PC-3 (cell line): ENCODE measurements at regions not wholly inside any gene's neighbourhood (a gene's known extent, or its start where the extent isn't known, plus 50 kb on each side); places are given as distances from the start of the nearest gene placed in this dataset.
"Not testable (repeated sequence)": the region's sequence is repeated elsewhere in the genome, so short reads cannot be mapped to it uniquely, and the experiment has no call there.

Experiments used
- ATAC-seq: fragments of 200-7000 bp; cut with Tn5 transposase; 2 replicates; pipeline ENCODE4 v1.9.1; 2020; ENCODE audit warnings: mild to moderate bottlenecking, moderate library complexity
- BruUV-seq: library from RNA; stranded (reverse); fragments of 400-500 nt; replicated peaks from 2 replicates; lab custom pipeline; 2021; lab: Mats Ljungman, UMichigan
- CTCF ChIA-PET: fragments of 300-600 bp; sonication (Branson Sonifier 250); formaldehyde crosslinking; loops from one replicate; lab custom pipeline; 2022; ENCODE audit warnings: antibody characterized with exemption; lab: Charles Lee
- POLR2A ChIA-PET: fragments of 300-600 bp; sonication (Branson Sonifier 250); formaldehyde crosslinking; loops from one replicate; lab custom pipeline; 2022; ENCODE audit warnings: antibody characterized with exemption; ENCODE audit not compliant: unreplicated experiment; lab: Charles Lee
- DNase-seq: peaks from one replicate; pipeline ENCODE4 v3.0.0-alpha.2; 2015
- H2AFZ ChIP-seq: fragments of 300-600 bp; sonication (generic); 2 replicates; pipeline ENCODE4 v1.6.0; 2016; ENCODE audit warnings: antibody characterized with exemption, low read length
- H3F3A ChIP-seq: fragments of 300-600 bp; sonication (generic); one replicate; pipeline ENCODE4 v1.6.0; 2017; ENCODE audit warnings: antibody characterized with exemption, low read length, control low read depth, mild to moderate bottlenecking; ENCODE audit not compliant: unreplicated experiment
- H3K27ac ChIP-seq: fragments of 300-600 bp; sonication (generic); 2 replicates; pipeline ENCODE4 v1.5.1; 2016; ENCODE audit warnings: mild to moderate bottlenecking, low read length
- H3K27me3 ChIP-seq: fragments of 300-600 bp; sonication (generic); 2 replicates; pipeline ENCODE4 v1.6.1; 2016; ENCODE audit warnings: low read length, mixed read lengths
- H3K36me3 ChIP-seq: fragments of 300-600 bp; sonication (generic); 2 replicates; pipeline ENCODE4 v1.6.1; 2016; ENCODE audit warnings: low read depth, mixed run types, low read length, mixed read lengths
- H3K4me1 ChIP-seq: fragments of 300-600 bp; sonication (generic); 2 replicates; pipeline ENCODE4 v1.5.1; 2016; ENCODE audit warnings: low read length; ENCODE audit not compliant: insufficient read depth
- H3K4me2 ChIP-seq: fragments of 300-600 bp; sonication (generic); 2 replicates; pipeline ENCODE4 v1.6.0; 2016; ENCODE audit warnings: low read length
- H3K4me3 ChIP-seq: fragments of 300-600 bp; sonication (generic); 2 replicates; pipeline ENCODE4 v1.5.1; 2016; ENCODE audit warnings: mild to moderate bottlenecking, low read length, mixed read lengths
- H3K79me2 ChIP-seq: fragments of 300-600 bp; sonication (generic); 2 replicates; pipeline ENCODE4 v1.6.1; 2017; ENCODE audit warnings: low read length, mixed read lengths
- H3K9ac ChIP-seq: fragments of 300-600 bp; sonication (generic); 2 replicates; pipeline ENCODE4 v1.6.0; 2016; ENCODE audit warnings: mild to moderate bottlenecking, low read length
- H3K9me2 ChIP-seq: fragments of 300-600 bp; sonication (generic); replicated peaks from 2 replicates; pipeline ENCODE4 v1.6.1; 2016; ENCODE audit warnings: mixed run types, low read length, mixed read lengths
- H3K9me3 ChIP-seq: fragments of 300-600 bp; sonication (generic); 2 replicates; pipeline ENCODE4 v1.6.1; 2016; ENCODE audit warnings: low read length, mixed read lengths
- H4K20me1 ChIP-seq: fragments of 300-600 bp; sonication (generic); 2 replicates; pipeline ENCODE4 v1.6.1; 2016; ENCODE audit warnings: low read length, mixed read lengths
- CTCF ChIP-seq: fragments of 300-600 bp; sonication (generic); conservative IDR thresholded peaks from 2 replicates; pipeline ENCODE4 v1.5.1; 2017; ENCODE audit warnings: antibody characterized with exemption, low read depth, mild to moderate bottlenecking, low read length
- EZH2 ChIP-seq: fragments of 300-600 bp; sonication (generic); IDR thresholded peaks from one replicate; pipeline ENCODE4 v1.6.1; 2017; ENCODE audit warnings: antibody characterized with exemption, mild to moderate bottlenecking, low read length; ENCODE audit not compliant: unreplicated experiment
- EZH2phosphoT487 ChIP-seq: fragments of 300-600 bp; sonication (generic); IDR thresholded peaks from 2 replicates; pipeline ENCODE4 v1.6.1; 2018; ENCODE audit warnings: mild to moderate bottlenecking, antibody characterized with exemption, low read length, borderline replicate concordance
- intact Hi-C: fragments of 100-400 bp; cut with micrococcal nuclease; formaldehyde crosslinking; loops from 2 replicates; pipeline ENCODE4 v1.9.0; 2023

GRCh38 chr18:22711192-22711685, 221.9 kb upstream of the RBBP8 start:
- Histone ChIP-seq H3K27me3 (no peaks in the 10 kb centered on the region), H3K79me2 (no peaks in the 10 kb centered on the region), H4K20me1 (no peaks in the 10 kb centered on the region), H3K9ac (peak overlapping the region; percentile 55), H3F3A (no peaks in the 10 kb centered on the region), H3K9me3 (no peaks in the 10 kb centered on the region), H3K9me2 (no peaks in the 10 kb centered on the region), H3K36me3 (no peaks in the 10 kb centered on the region), H2AFZ (peak overlapping the region; percentile 83), H3K4me2 (peak overlapping the region; percentile 87), H3K4me1 (peaks cover 17% of the 10 kb centered on the region), H3K4me3 (peak overlapping the region; percentile 64), H3K27ac (peak overlapping the region; percentile 77)
- no peak for TF ChIP-seq EZH2
- TF ChIP-seq CTCF, result no peak
- TF ChIP-seq EZH2phosphoT487, result no peak
- ATAC-seq, result peak; percentile 93
- no TSS peak for BruUV-seq
- POLR2A ChIA-PET, result no interaction called here
- DNase-seq, result peak; percentile 72
- intact Hi-C loops, result loop anchor here (1.0 kb wide), 1 partner anchor 85 kb away; no protein-coding TSS in a partner anchor
- CTCF ChIA-PET, result interaction anchor here (0.5 to 1.0 kb wide), 5 partner anchors 66 to 222 kb away, joined by 3 to 7 read pairs (median 3); partner anchors contain the start of gene RBBP8

- TF ChIP-seq CTCF (no peak), EZH2 (no peak), EZH2phosphoT487 (no peak)
- CTCF ChIA-PET, result no interaction called here
- no TSS peak for BruUV-seq
- peaks cover 17% of the 10 kb centered on the region for H3K4me1 ChIP-seq
- H4K20me1 ChIP-seq, result no peaks in the 10 kb centered on the region
- H2AFZ ChIP-seq, result no peak overlapping the region
- no peaks in the 10 kb centered on the region for H3K36me3 ChIP-seq
- H3K4me3 ChIP-seq, result no peak overlapping the region
- no peaks in the 10 kb centered on the region for H3F3A ChIP-seq
- no peak overlapping the region for H3K27ac ChIP-seq
- no peak overlapping the region for H3K4me2 ChIP-seq
- POLR2A ChIA-PET, result no interaction called here
- no peaks in the 10 kb centered on the region for H3K27me3 ChIP-seq
- DNase-seq, result no peak
- no peaks in the 10 kb centered on the region for H3K9me3 ChIP-seq
- ATAC-seq, result no peak
- no peak overlapping the region for H3K9ac ChIP-seq
- H3K79me2 ChIP-seq, result no peaks in the 10 kb centered on the region
- intact Hi-C loops, result no loop called here
- H3K9me2 ChIP-seq, result no peaks in the 10 kb centered on the region
Observed at GRCh38 chr18:22713511-22713910, 219.6 kb upstream of the RBBP8 start.

- POLR2A ChIA-PET, H2AFZ ChIP-seq, intact Hi-C loops: not testable (repeated sequence)
Observed at GRCh38 chr18:22717536-22717935, 215.6 kb upstream of the RBBP8 start.

More at GRCh38 chr18:22717536-22717935, 215.6 kb upstream of the RBBP8 start:
- H3K4me2 ChIP-seq, DNase-seq, H3K9me2 ChIP-seq, H3K79me2 ChIP-seq, H3K27me3 ChIP-seq, H3K9me3 ChIP-seq, BruUV-seq, H3K4me1 ChIP-seq, H3K4me3 ChIP-seq, ATAC-seq, H3K36me3 ChIP-seq, H3F3A ChIP-seq, H3K9ac ChIP-seq, H3K27ac ChIP-seq, H4K20me1 ChIP-seq: not testable (repeated sequence)
- CTCF ChIA-PET, result interaction anchor here (0.5 kb wide), 1 partner anchor 86 kb away, joined by 7 read pairs; no protein-coding TSS in a partner anchor
